ENCODE measurements at regions not wholly inside any gene's neighbourhood (a gene's known extent, or its start where the extent isn't known, plus 50 kb on each side); places are given as distances from the start of the nearest gene placed in this dataset.
"Not testable (repeated sequence)": the region's sequence is repeated elsewhere in the genome, so short reads cannot be mapped to it uniquely, and the experiment has no call there.

GRCh38 chr10:117601716-117602115, 59.2 kb downstream of the EMX2 start:
- no peak for DNase-seq

GRCh38 chr10:117603081-117603480, 60.5 kb downstream of the EMX2 start:
- DNase-seq = no peak

- no peak for DNase-seq
These were observed 61.2 kb downstream of the EMX2 start for GRCh38 chr10:117603726-117604125.

GRCh38 chr10:117609095-117609795, 66.7 kb downstream of the EMX2 start:
- DNase-seq = no peak

- no peak for DNase-seq
These were observed 67.2 kb downstream of the EMX2 start for GRCh38 chr10:117609796-117610170.

- DNase-seq = no peak
These were observed 67.8 kb downstream of the EMX2 start for GRCh38 chr10:117610321-117610720.

- DNase-seq = no peak
These were observed 69.6 kb downstream of the EMX2 start for GRCh38 chr10:117612113-117612512.

GRCh38 chr10:117615649-117616048, 73.1 kb downstream of the EMX2 start:
- no peak for DNase-seq

GRCh38 chr10:117616179-117616578, 73.6 kb downstream of the EMX2 start:
- DNase-seq = no peak

GRCh38 chr10:117617086-117617485, 74.5 kb downstream of the EMX2 start:
- DNase-seq = no peak

GRCh38 chr10:117617659-117618058, 75.1 kb downstream of the EMX2 start:
- DNase-seq = no peak

GRCh38 chr10:117619223-117619622, 76.7 kb downstream of the EMX2 start:
- DNase-seq = no peak

- no peak for DNase-seq
These were observed 77.3 kb downstream of the EMX2 start for GRCh38 chr10:117619707-117620405.

- DNase-seq = no peak
These were observed 78.7 kb downstream of the EMX2 start for GRCh38 chr10:117621196-117621595.

GRCh38 chr10:117621795-117622420, 79.4 kb downstream of the EMX2 start:
- DNase-seq = no peak

- DNase-seq = no peak
These were observed 80.1 kb downstream of the EMX2 start for GRCh38 chr10:117622471-117623184.

GRCh38 chr10:117626228-117626627, 83.7 kb downstream of the EMX2 start:
- no peak for DNase-seq

GRCh38 chr10:117627561-117627960, 85.0 kb downstream of the EMX2 start:
- no peak for DNase-seq

- not testable (repeated sequence) for DNase-seq
These were observed 87.2 kb downstream of the EMX2 start for GRCh38 chr10:117629717-117630116.

GRCh38 chr10:117631276-117632145, 89.0 kb downstream of the EMX2 start:
- no peak for DNase-seq

- no peak for DNase-seq
These were observed 89.9 kb downstream of the EMX2 start for GRCh38 chr10:117632406-117632805.

- DNase-seq = no peak
These were observed 93.3 kb downstream of the EMX2 start for GRCh38 chr10:117635826-117636225.

GRCh38 chr10:117638200-117638599, 95.7 kb downstream of the EMX2 start:
- no peak for DNase-seq
